WERI-Rb-1 (cell line): ENCODE measurements at regions not wholly inside any gene's neighbourhood (a gene's known extent, or its start where the extent isn't known, plus 50 kb on each side); places are given as distances from the start of the nearest gene placed in this dataset.

Experiments
- DNase-seq: peaks from one replicate; pipeline ENCODE4 v3.0.0-alpha.2; 2020
- H3K27ac ChIP-seq: fragments of 250-450 bp; sonication (Bioruptor Pico); 2 replicates; pipeline ENCODE4 v1.5.1; 2020; ENCODE audit warnings: mild to moderate bottlenecking, moderate library complexity
- H3K27me3 ChIP-seq: fragments of 250-450 bp; sonication (Bioruptor Pico); 2 replicates; pipeline ENCODE4 v1.5.1; 2021; ENCODE audit warnings: mild to moderate bottlenecking, low read depth, moderate library complexity; ENCODE audit not compliant: insufficient read depth, severe bottlenecking
- H3K36me3 ChIP-seq: fragments of 250-450 bp; sonication (Bioruptor Pico); 2 replicates; pipeline ENCODE4 v1.5.1; 2020; ENCODE audit warnings: mild to moderate bottlenecking, moderate library complexity
- H3K4me3 ChIP-seq: 2 replicates; pipeline ENCODE4 v1.5.1; 2011; ENCODE audit warnings: low read depth, mild to moderate bottlenecking, control low read depth, low read length
- H3K9me3 ChIP-seq: fragments of 250-450 bp; sonication (Bioruptor Pico); 2 replicates; pipeline ENCODE4 v1.5.1; 2021; ENCODE audit warnings: mild to moderate bottlenecking, moderate library complexity; ENCODE audit not compliant: severe bottlenecking
- TF ChIP-seq, protein P1 (sequence below): IDR thresholded peaks from 2 replicates; pipeline ENCODE4 v1.5.1; 2011; ENCODE audit warnings: low read depth, mild to moderate bottlenecking, control low read depth, inconsistent platforms, low read length

DNA sequence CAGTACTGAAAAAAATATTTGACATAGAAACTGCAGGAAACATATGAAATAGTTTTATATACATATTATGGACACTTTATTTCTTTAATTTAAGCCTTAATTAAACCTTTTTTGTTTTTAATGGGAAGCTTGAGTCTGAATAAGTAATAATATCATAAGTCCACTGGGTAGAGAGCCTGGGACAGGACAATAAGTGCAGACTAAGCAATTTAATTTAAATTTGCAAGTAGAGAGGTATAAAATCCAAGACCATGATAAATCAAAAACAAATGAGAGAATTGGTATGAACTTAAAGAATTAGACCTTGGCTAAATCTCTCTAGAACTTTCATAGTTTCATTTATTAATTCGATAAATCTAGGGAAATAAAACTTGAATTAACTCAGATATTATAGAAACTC, 571.2 kb downstream of the ARAP2 start:
- no peak overlapping the region for H3K27ac ChIP-seq
- H3K36me3 ChIP-seq: no peaks in the 10 kb centered on the region
- DNase-seq: no peak
- H3K27me3 ChIP-seq: no peaks in the 10 kb centered on the region
- TF ChIP-seq, protein P1, sequence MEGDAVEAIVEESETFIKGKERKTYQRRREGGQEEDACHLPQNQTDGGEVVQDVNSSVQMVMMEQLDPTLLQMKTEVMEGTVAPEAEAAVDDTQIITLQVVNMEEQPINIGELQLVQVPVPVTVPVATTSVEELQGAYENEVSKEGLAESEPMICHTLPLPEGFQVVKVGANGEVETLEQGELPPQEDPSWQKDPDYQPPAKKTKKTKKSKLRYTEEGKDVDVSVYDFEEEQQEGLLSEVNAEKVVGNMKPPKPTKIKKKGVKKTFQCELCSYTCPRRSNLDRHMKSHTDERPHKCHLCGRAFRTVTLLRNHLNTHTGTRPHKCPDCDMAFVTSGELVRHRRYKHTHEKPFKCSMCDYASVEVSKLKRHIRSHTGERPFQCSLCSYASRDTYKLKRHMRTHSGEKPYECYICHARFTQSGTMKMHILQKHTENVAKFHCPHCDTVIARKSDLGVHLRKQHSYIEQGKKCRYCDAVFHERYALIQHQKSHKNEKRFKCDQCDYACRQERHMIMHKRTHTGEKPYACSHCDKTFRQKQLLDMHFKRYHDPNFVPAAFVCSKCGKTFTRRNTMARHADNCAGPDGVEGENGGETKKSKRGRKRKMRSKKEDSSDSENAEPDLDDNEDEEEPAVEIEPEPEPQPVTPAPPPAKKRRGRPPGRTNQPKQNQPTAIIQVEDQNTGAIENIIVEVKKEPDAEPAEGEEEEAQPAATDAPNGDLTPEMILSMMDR: no peak
- H3K9me3 ChIP-seq: no peaks in the 10 kb centered on the region
- no peak overlapping the region for H3K4me3 ChIP-seq

DNA sequence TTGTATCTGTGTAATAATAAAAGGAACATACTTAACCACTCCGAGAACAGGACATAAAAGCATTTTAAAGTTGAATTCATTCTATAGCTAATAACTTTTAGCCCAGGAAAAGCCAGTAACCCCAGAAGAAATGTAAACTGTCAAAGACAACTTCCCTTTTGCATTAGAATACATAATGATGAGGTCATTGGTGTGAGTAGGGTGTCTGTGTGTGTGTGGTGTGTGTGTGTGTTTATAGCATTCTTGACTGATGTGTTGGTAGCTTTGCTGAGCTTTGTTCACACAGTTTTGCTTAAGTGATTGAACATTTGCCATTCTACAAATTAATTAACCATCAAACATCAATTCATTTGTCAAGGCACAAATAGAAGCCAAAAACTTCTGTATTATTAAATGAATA, 559.6 kb downstream of the ARAP2 start:
- no peaks in the 10 kb centered on the region for H3K27me3 ChIP-seq
- H3K4me3 ChIP-seq: no peak overlapping the region
- no peak overlapping the region for H3K27ac ChIP-seq
- TF ChIP-seq, protein P1: no peak
- H3K36me3 ChIP-seq: no peaks in the 10 kb centered on the region
- DNase-seq: no peak
- peaks cover 13% of the 10 kb centered on the region for H3K9me3 ChIP-seq

DNA sequence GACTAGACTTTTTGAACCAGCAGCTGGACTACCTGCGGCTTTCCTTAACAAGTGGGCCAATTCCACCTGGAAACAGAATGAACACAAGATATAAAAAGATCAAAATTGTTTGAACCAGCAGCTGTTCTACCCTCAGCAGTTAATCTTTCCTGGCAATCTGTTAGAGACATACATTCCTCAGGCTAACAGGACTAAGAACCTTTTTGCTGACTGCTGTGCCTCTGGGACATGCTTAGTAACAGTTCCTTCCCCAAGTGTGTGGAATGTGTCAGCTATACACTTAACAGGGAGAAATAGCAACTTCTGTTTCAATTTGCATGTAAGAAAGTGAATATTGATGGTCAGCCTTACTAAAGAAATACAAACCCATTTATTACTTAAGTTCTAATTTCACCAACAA, 554.4 kb downstream of the ARAP2 start:
- no peaks in the 10 kb centered on the region for H3K27me3 ChIP-seq
- H3K27ac ChIP-seq: no peak overlapping the region
- TF ChIP-seq, protein P1: no peak
- H3K36me3 ChIP-seq: no peaks in the 10 kb centered on the region
- no peaks in the 10 kb centered on the region for H3K9me3 ChIP-seq
- DNase-seq: no peak
- no peak overlapping the region for H3K4me3 ChIP-seq

DNA sequence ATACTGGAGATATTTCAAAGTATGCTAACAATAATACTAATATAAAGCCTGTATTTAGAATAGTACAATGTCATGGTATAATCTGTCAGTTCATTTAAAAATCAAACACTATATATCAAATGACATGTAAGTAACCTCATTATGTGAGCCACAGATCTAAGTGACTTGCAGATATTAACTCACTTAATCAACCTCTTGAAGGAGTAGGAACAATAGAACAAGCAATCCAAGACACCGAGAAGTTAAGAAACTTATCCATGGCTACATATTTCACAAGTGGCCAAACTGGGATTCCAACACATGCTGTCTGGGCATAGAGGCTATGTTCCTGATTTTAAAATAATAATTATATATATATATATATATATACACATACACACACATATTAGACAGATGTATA, 554.0 kb downstream of the ARAP2 start:
- DNase-seq: no peak
- H3K27me3 ChIP-seq: no peaks in the 10 kb centered on the region
- TF ChIP-seq, protein P1: no peak
- H3K4me3 ChIP-seq: no peak overlapping the region
- no peak overlapping the region for H3K27ac ChIP-seq
- no peaks in the 10 kb centered on the region for H3K9me3 ChIP-seq
- no peaks in the 10 kb centered on the region for H3K36me3 ChIP-seq

DNA sequence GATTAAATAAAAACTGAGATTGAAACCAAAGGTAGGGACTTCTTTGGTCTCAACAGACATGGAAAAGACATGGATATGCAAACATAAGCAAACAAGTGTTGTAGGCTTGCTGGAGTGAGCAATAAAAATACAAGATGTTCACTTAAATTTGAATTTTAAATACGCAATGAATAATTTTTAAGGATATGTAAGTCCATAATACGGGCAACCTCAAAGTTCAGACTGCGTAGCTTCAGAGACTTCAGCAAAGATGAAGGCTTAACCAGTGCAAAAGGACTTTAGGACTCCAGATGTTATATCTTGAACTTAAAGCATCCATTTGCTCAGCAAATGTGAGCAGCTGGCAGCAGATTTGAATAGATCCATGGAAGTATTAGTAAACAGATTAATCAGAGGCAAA, 549.3 kb downstream of the ARAP2 start:
- H3K36me3 ChIP-seq: no peaks in the 10 kb centered on the region
- DNase-seq: peak; percentile 17
- no peak overlapping the region for H3K4me3 ChIP-seq
- H3K9me3 ChIP-seq: no peaks in the 10 kb centered on the region
- H3K27ac ChIP-seq: no peak overlapping the region
- no peaks in the 10 kb centered on the region for H3K27me3 ChIP-seq
- TF ChIP-seq, protein P1: no peak

DNA sequence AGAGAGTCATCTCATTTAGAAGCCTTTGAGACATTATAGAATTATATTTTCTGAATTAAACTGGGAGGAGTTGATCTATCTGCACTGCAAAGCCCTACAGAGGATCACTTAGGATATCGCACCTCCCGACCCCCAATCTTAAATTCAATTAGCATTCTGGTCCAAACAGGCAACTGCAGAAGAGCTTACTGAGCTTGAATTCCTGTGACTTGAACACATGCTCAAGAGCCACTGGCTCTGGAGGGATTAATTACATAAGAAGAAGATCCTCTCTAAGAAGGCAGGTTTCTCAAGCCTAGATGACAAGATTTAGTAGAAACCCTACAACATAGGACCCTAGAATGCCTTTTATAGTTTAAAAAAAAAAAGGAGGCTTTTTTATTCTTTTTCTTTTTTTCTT, 548.9 kb downstream of the ARAP2 start:
- Histone ChIP-seq H3K4me3 (no peak overlapping the region), H3K9me3 (no peaks in the 10 kb centered on the region), H3K27ac (no peak overlapping the region), H3K36me3 (no peaks in the 10 kb centered on the region), H3K27me3 (no peaks in the 10 kb centered on the region)
- DNase-seq: peak; percentile 67
- TF ChIP-seq, protein P1: no peak
